ENCODE measurements at regions not wholly inside any gene's neighbourhood (a gene's known extent, or its start where the extent isn't known, plus 50 kb on each side); places are given as distances from the start of the nearest gene placed in this dataset.

DNA sequence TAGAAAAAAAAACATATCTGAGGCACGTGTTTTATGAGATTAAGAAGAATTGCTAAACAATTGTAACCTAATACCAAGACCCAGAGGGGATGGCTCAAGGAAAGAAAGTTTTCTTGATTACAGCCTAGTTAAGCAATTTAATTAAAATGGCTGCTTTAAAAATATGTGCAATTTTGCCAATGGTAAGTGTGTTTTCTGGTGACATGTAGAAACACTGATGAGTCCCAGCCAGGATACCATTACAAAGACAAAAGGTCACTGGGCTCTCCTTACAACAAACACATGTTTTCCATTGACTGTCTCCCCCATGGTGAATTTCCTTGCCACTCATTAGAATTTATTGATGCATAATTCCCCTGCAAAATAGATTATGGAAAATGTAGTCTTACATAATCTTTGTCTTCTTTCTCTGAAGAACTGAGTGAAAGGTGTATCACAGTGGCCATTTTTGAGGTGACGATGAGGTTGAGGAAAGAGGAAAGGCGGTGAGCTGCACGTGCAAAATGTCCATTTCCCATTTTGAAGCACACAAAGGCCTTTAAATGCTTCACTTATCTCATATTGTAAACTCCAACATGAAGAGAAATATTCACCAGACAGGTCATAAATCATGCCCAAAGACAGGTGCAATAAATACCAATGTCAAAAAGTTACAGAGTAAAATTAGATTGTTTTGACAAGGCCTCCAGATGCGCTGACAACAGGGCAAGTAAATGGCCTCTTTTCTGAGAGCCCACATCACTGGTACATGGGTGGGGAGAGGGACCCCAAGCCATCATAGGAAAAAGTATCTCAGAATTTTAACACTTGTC, 696.9 kb downstream of the KCNJ2 start:
- no peak for DNase-seq (ENCODE audit: low read depth)

DNA sequence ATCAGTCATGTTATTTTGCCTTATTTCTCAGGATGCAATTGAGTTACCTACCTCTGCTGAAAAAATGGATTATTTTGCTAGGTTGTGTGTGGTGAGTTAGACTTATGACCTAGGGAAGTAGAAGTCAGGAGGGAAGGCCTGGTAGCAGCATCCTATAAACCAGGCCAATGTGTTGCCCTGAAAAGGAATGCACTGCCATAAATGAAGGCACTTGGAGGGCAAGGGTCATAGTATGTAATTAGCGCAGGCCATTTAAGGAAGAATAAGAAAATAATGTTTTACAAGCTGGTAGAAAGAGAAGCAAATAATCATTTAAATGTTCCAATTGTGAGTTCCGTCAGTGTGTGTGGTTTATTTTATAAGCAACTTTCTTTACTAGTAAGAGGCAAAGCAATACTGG, 698.8 kb downstream of the KCNJ2 start:
- no peak for DNase-seq (ENCODE audit: low read depth)

DNA sequence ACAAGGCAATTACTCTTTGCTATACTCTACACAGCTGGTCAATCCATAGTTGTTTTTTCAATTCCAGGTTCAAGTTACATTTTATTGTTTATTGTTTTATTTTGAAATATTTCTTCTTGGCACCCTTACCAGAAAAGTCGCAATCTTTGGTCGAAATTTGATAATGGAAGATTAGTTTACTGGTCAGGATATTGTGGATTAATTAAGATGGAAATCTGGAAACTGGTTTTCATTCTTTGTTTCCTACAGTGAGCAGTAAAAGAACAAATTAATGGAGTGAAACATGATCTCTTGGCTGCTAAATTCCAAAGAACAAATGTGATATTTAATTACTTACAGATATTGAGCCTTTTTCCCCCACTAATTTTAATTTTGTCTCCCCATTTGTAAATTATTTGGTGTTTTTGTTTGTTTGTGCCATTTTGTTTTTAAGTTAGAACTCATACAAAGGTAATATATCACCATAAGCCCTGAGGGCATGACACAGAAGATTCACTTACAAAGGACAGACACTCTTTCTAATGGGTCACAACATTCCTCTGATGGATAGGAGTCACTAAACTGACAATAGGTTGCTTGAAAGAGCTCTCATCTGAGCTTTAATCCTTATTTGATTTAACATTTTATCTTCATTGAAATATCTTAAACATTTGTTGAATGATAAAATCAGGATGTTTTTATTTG, 700.2 kb downstream of the KCNJ2 start:
- DNase-seq (ENCODE audit: low read depth): no peak

DNA sequence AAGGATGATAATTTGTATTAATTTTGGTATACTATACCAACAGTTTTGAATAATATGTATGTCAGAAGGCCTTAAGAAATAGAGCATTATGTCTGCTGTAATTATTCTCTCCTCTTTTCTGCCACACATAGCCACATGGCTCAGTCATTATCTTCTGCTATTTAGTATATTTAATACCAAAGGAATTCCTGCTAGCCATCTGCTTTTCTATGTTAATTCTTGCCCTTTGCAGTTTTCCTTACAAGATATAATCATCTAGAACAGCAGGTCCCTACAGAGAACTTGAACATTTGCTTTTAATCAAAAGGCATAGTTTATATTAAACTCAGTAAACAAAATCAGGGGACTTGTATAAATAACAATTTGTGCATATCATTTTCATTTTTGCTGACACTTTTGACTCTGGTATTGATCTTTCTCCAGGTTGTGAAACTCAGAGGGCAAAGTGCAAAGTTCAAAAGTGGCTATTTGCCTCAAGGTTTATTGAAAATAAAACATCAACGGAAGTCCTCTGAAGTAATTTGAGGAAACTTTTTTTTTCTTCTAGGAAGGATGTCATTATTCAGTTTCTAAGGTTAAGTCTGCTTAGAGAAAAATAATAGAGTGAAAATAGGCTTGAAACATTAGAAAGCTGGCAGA, 702.0 kb downstream of the KCNJ2 start:
- no peak for DNase-seq (ENCODE audit: low read depth)

DNA sequence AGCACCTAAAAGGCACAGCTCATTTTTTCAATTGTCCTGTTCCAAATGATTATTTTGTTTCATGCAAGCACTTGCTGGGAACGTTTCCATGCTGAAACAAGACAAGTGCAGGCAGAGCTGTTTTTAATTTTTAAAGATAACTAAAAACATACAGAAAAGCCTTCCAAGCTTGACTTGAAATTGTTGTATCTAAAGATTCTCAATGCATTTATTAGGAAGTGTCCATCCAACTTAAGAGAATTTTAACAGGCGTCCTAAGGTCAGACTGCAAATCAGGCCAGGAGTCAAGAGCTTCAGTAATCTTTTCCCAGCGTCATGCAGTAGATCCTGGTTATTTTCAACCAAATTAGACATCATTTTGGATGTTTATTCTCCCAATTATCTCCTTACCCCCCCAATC, 702.8 kb downstream of the KCNJ2 start:
- DNase-seq (ENCODE audit: low read depth): no peak

DNA sequence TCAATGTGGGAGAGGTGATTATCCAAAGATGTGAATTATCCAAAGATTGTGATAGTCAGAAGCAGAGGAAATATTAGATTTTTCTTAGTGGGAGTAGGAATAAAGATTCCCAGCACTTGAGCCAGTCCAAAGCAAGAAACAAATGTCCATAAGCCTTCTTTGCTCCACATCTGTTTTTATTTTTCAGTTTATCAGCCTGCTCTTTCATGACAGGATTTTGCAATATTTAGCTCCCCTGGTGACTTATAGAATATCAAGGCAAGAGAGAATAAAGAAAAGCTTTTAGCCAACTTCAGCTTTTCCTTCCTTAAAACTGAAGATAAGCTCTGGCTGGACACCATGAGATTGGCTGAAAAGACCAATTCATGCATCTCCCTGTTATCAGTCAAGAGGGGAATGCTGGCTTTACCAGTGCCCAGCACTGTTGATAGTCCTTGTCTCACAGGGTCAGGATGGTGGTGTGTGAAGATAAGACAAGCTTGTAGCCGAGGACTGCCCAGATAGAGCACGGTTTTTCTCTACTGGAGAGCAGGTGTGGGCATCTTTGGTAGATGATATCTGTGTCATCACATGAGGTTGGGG, 706.5 kb downstream of the KCNJ2 start:
- no peak for DNase-seq (ENCODE audit: low read depth)

DNA sequence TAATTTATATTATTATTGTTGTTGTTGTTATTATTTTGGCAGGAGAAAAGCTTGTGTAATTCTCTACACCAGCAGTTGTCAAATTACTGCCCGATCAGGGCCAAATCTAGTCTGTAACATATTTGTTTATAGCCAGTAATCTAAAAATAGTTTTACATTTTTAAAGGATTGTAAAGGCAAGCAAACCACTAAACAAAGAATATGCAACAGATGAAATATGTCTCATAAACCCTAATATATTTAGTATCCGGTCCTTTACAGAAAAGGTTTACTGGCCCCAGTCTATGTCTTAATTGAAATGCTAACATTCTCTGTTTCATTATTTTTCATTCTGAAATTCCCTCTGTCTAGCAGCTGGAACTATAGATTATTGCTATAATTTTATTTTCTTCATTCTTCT, 709.5 kb downstream of the KCNJ2 start:
- DNase-seq (ENCODE audit: low read depth): no peak

DNA sequence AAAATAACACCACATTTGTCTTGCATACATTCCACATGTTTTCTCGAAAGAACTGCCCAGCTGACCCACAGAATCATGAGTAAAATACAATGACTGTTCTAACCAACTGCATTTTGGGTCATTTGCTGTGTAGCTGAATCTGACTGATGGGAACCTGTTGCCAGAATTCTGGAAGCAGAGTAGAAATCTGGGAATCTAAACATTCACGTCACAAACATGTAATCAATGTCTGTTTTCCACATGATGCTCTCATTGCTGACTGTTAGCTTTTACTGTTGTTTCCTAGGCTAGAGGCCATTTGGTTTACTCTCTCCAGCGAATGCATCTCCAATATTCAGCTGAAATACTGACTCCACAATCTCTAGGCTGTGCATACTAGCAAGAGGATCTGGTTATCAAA, 710.1 kb downstream of the KCNJ2 start:
- DNase-seq (ENCODE audit: low read depth): no peak

DNA sequence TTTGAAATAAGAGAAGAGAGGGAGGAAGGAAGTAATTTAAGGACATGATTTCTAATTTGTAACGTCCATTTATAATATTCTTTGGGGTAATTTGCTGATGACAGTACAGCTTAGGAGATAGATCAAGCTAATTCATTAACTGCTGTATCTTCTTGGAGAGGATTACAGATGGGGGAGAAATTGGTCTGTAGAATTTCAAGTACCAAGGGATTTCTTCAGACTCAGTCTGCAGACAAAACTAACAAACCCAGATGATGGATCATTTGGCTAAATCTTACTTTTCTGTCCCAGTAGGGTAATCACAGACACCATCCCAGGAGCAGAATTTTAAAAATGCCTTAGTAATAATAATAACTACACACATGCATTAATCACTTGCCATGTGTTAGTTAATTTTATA, 711.8 kb downstream of the KCNJ2 start:
- no peak for DNase-seq (ENCODE audit: low read depth)

- no peak for DNase-seq (ENCODE audit: low read depth)
Measured at GRCh38 chr17:70882504-70882903, 713.2 kb downstream of the KCNJ2 start.

GRCh38 chr17:70886648-70887047, 717.3 kb downstream of the KCNJ2 start:
- no peak for DNase-seq (ENCODE audit: low read depth)

GRCh38 chr17:70888324-70888723, 719.0 kb downstream of the KCNJ2 start:
- DNase-seq (ENCODE audit: low read depth): no peak

- no peak for DNase-seq (ENCODE audit: low read depth)
Measured at GRCh38 chr17:70891306-70891705, 722.0 kb downstream of the KCNJ2 start.

DNA sequence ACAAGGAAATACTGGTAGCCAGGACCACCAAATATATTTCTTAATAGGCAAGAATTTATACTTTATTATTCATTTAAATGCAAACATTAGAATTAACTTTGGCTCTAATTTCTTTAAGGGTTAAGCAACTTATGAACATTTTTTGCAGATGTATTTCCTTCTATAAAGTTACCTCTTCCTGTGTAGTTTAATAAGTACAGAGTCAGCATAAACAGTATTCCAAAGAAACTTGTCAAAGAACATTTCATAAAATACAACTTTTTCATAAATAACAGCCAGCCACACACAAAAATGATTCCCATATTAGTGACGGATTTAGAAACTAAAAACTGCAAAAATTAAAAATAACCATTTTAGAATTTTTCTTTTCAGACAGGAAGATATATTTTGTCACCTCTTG, 723.2 kb downstream of the KCNJ2 start:
- DNase-seq (ENCODE audit: low read depth): no peak

DNA sequence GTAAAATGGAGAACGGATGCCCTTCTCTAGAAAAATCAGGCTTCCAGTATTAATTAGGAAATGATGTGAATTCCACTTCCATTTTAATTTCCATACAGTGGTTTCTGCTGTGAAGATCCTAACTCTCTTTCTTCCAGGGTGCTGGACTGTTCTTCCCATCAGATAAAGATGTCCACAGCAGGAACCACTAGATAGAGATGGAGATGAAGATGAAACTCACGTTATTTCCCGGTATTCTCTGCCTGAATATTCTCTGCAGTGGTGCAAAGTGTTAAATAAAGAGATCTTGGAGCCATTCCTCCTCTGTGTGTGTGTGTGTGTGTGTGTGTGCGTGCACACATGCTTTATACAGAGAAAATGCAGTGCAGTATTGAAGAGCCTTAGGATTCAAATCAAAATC, 727.5 kb downstream of the KCNJ2 start:
- DNase-seq (ENCODE audit: low read depth): no peak

- no peak for DNase-seq (ENCODE audit: low read depth)
Measured at GRCh38 chr17:70897446-70897845, 728.1 kb downstream of the KCNJ2 start.

GRCh38 chr17:70901870-70902269, 732.5 kb downstream of the KCNJ2 start:
- no peak for DNase-seq (ENCODE audit: low read depth)

DNA sequence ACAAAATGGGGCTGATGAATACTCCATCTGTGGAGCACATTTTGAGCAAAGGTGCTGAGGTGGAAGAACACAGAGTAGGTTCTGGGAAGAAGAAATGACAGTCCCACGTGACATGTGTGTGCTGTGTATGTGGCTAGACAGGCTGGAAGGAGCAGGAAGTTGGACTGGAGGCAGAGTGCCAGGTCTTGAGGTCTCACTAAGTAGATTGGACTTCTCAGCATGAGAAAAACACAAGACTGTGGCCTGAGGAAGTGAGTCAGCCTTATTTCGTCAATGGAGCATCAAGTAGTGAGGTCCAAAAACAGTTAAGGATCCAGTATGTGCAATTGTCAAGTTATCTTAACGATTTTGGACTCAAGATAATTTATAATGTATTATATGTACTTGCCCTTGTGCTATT, 736.5 kb downstream of the KCNJ2 start:
- DNase-seq (ENCODE audit: low read depth): peak; percentile 96

DNA sequence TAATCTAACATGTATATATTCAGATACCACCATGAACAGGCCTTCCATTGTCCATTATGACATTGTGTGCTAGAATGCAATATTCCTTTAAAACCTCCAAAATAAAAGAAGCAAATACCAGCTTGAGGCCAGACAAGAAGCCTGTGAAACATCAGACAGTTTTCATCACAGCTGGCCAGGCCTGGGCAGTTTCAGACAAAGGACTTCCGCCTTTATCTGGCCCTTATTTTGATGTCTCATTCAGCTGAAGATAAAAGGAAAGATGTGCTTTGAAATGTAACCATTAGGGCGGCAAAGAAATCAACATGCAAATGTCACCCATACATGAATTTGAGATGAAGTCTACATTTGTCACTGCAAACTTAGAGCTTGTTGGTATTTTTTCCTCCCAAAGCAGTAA, 737.5 kb downstream of the KCNJ2 start:
- no peak for DNase-seq (ENCODE audit: low read depth)

GRCh38 chr17:70912716-70913485, 743.6 kb downstream of the KCNJ2 start:
- DNase-seq (ENCODE audit: low read depth): no peak

DNA sequence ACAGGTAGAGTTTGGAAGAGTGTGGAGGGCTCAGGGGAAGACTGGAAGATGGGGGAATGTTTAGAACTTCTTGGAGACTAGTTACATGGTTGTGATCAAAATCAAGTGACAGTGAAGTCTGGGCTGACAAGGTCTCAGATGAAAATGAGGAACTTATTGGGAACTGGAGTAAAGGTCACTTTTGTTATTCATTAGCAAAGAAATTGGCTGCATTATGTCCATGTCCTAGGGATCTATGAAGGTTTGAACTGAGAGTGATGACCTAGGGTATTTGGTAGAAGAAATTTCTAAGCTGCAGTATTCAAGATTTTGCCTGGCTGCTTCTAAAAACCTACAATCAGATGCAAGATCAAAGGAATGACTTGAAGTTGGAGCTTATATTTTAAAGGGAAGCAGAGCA, 747.1 kb downstream of the KCNJ2 start:
- DNase-seq (ENCODE audit: low read depth): no peak

GRCh38 chr17:70919241-70919640, 749.9 kb downstream of the KCNJ2 start:
- no peak for DNase-seq (ENCODE audit: low read depth)

Data from HT1080 (cell line).